SK-N-SH treated with all-trans-retinoic acid at 6 μM for 48 hours (cell line): ENCODE measurements at regions not wholly inside any gene's neighbourhood (a gene's known extent, or its start where the extent isn't known, plus 50 kb on each side); places are given as distances from the start of the nearest gene placed in this dataset.

Source experiments
- ATAC-seq: fragments of 200-7000 bp; cut with Tn5 transposase; 3 replicates; pipeline ENCODE4 v1.9.1; 2020; ENCODE audit warnings: mild to moderate bottlenecking, moderate library complexity
- ARNTL ChIP-seq: fragments of 450-650 bp; formaldehyde crosslinking; IDR thresholded peaks from 2 replicates; pipeline ENCODE4 v1.5.0; 2020; ENCODE audit warnings: low read depth, mild to moderate bottlenecking, moderate library complexity, borderline replicate concordance
- BACH2 ChIP-seq: fragments of 250-450 bp; sonication (Bioruptor Pico); IDR thresholded peaks from 2 replicates; pipeline ENCODE4 v1.9.0; 2021; ENCODE audit warnings: mild to moderate bottlenecking, borderline replicate concordance
- CREB5 ChIP-seq: fragments of 250-450 bp; sonication (Bioruptor Pico); IDR thresholded peaks from 2 replicates; pipeline ENCODE4 v1.5.1; 2020; ENCODE audit warnings: low read depth, mild to moderate bottlenecking, moderate library complexity
- CSRNP3 ChIP-seq: fragments of 250-450 bp; sonication (Bioruptor Pico); IDR thresholded peaks from 2 replicates; pipeline ENCODE4 v1.5.1; 2021; ENCODE audit warnings: mild to moderate bottlenecking, moderate library complexity
- ESRRG ChIP-seq: fragments of 250-450 bp; sonication (Bioruptor Pico); IDR thresholded peaks from 2 replicates; pipeline ENCODE4 v1.6.1; 2021; ENCODE audit warnings: mild to moderate bottlenecking
- GLIS3 ChIP-seq: fragments of 250-450 bp; sonication (Bioruptor Pico); IDR thresholded peaks from 2 replicates; pipeline ENCODE4 v1.5.0; 2020; ENCODE audit warnings: mild to moderate bottlenecking, moderate library complexity
- ISL1 ChIP-seq: fragments of 250-450 bp; sonication (Bioruptor Pico); IDR thresholded peaks from 2 replicates; pipeline ENCODE4 v2.1.2; 2022; ENCODE audit warnings: mild to moderate bottlenecking, moderate library complexity
- OSR1 ChIP-seq: fragments of 250-450 bp; sonication (Bioruptor Pico); IDR thresholded peaks from 2 replicates; pipeline ENCODE4 v1.8.0; 2022; ENCODE audit warnings: moderate library complexity, mild to moderate bottlenecking, inconsistent platforms
- PATZ1 ChIP-seq: fragments of 250-450 bp; sonication (Bioruptor Pico); IDR thresholded peaks from 2 replicates; pipeline ENCODE4 v1.8.0; 2020; ENCODE audit warnings: mild to moderate bottlenecking, moderate library complexity, borderline replicate concordance
- POU6F1 ChIP-seq: fragments of 250-450 bp; sonication (Bioruptor Pico); IDR thresholded peaks from 2 replicates; pipeline ENCODE4 v1.8.0; 2021; ENCODE audit warnings: low read depth, mild to moderate bottlenecking, moderate library complexity, borderline replicate concordance
- PPARA ChIP-seq: fragments of 250-450 bp; sonication (Bioruptor Pico); IDR thresholded peaks from 2 replicates; pipeline ENCODE4 v1.5.0; 2020; ENCODE audit warnings: mild to moderate bottlenecking, borderline replicate concordance
- RARB ChIP-seq: fragments of 250-450 bp; sonication (Bioruptor Pico); IDR thresholded peaks from 2 replicates; pipeline ENCODE4 v1.8.0; 2021; ENCODE audit warnings: mild to moderate bottlenecking, moderate library complexity
- SNAI2 ChIP-seq: fragments of 250-450 bp; sonication (Bioruptor Pico); IDR thresholded peaks from 2 replicates; pipeline ENCODE4 v1.5.0; 2020; ENCODE audit warnings: mild to moderate bottlenecking, moderate library complexity
- TCF4 ChIP-seq: fragments of 250-450 bp; sonication (Bioruptor Pico); IDR thresholded peaks from 2 replicates; pipeline ENCODE4 v1.8.0; 2021; ENCODE audit warnings: mild to moderate bottlenecking, moderate library complexity, borderline replicate concordance
- TOX ChIP-seq: fragments of 250-450 bp; sonication (Bioruptor Pico); IDR thresholded peaks from 2 replicates; pipeline ENCODE4 v1.8.0; 2021; ENCODE audit warnings: mild to moderate bottlenecking, moderate library complexity, borderline replicate concordance
- ZFP3 ChIP-seq: fragments of 250-450 bp; sonication (Bioruptor Pico); IDR thresholded peaks from 2 replicates; pipeline ENCODE4 v1.5.0; 2020; ENCODE audit warnings: mild to moderate bottlenecking, moderate library complexity
- ZFP30 ChIP-seq: fragments of 450-650 bp; formaldehyde crosslinking; IDR thresholded peaks from 2 replicates; pipeline ENCODE4 v1.5.0; 2022; ENCODE audit warnings: mild to moderate bottlenecking, moderate library complexity
- ZNF565 ChIP-seq: fragments of 450-650 bp; formaldehyde crosslinking; conservative IDR thresholded peaks from 2 replicates; pipeline ENCODE4 v1.5.0; 2020; ENCODE audit warnings: low read depth, mild to moderate bottlenecking, moderate library complexity
- ZNF70 ChIP-seq: fragments of 450-650 bp; formaldehyde crosslinking; IDR thresholded peaks from 2 replicates; pipeline ENCODE4 v1.5.0; 2020; ENCODE audit warnings: mild to moderate bottlenecking, moderate library complexity

- TF ChIP-seq ARNTL (CRISPR knock-in tag) (no peak), PPARA (CRISPR knock-in tag) (no peak), TCF4 (no peak), ZFP3 (CRISPR knock-in tag) (no peak), TOX (CRISPR knock-in tag) (no peak), RARB (CRISPR knock-in tag) (no peak), CSRNP3 (no peak), ZNF70 (CRISPR knock-in tag) (no peak), ZFP30 (no peak), SNAI2 (CRISPR knock-in tag) (no peak), OSR1 (CRISPR knock-in tag) (no peak)
- peak; percentile 93 for ATAC-seq
These were observed 176.7 kb downstream of the PAH start for GRCh38 chr12:102740141-102740955.

- ATAC-seq: no peak
- TF ChIP-seq ARNTL (CRISPR knock-in tag) (no peak), RARB (CRISPR knock-in tag) (no peak), ZNF70 (CRISPR knock-in tag) (no peak), ESRRG (CRISPR knock-in tag) (no peak), ZFP3 (CRISPR knock-in tag) (no peak), POU6F1 (CRISPR knock-in tag) (no peak), TCF4 (no peak), CSRNP3 (no peak), PATZ1 (no peak), BACH2 (no peak), ISL1 (no peak), TOX (CRISPR knock-in tag) (no peak), GLIS3 (CRISPR knock-in tag) (no peak)
These were observed 180.7 kb downstream of the PAH start for GRCh38 chr12:102736328-102736727.

GRCh38 chr12:102735104-102735503, 181.9 kb downstream of the PAH start:
- ATAC-seq: no peak
- TF ChIP-seq PATZ1: no peak
- TF ChIP-seq CSRNP3: no peak
- TF ChIP-seq CREB5 (CRISPR knock-in tag): no peak
- no peak for TF ChIP-seq ZFP3 (CRISPR knock-in tag)
- TF ChIP-seq ZNF565 (CRISPR knock-in tag): no peak
- TF ChIP-seq, all 23 proteins: peak for 0
